ENCODE measurements at regions not wholly inside any gene's neighbourhood (a gene's known extent, or its start where the extent isn't known, plus 50 kb on each side); places are given as distances from the start of the nearest gene placed in this dataset.

DNA sequence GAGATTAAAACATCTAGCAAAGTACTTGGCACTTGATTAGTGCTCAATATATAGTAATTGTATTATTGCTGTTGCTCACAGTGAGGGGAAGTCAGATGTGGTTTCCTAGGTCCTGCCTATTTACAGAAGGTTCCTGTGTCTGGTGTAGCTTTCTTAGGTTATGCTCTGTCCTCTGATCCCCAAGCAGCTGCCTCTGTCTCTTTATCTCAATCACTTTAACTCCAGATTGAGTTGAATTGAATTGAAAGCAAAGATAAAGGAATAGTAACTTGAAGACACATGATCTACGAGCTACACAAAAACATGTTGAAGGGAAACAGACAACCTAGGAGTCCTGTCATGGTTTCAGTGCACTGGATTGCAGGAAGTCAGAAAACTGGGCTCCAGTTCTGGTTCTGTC, 113.9 kb upstream of the ADAMTSL1 start:
- TF ChIP-seq, protein P1, sequence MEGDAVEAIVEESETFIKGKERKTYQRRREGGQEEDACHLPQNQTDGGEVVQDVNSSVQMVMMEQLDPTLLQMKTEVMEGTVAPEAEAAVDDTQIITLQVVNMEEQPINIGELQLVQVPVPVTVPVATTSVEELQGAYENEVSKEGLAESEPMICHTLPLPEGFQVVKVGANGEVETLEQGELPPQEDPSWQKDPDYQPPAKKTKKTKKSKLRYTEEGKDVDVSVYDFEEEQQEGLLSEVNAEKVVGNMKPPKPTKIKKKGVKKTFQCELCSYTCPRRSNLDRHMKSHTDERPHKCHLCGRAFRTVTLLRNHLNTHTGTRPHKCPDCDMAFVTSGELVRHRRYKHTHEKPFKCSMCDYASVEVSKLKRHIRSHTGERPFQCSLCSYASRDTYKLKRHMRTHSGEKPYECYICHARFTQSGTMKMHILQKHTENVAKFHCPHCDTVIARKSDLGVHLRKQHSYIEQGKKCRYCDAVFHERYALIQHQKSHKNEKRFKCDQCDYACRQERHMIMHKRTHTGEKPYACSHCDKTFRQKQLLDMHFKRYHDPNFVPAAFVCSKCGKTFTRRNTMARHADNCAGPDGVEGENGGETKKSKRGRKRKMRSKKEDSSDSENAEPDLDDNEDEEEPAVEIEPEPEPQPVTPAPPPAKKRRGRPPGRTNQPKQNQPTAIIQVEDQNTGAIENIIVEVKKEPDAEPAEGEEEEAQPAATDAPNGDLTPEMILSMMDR (IDR thresholded peaks at IDR 0.05) = no peak
- TF ChIP-seq POLR2AphosphoS5 (IDR thresholded peaks at IDR 0.05) (no peak), POLR2A (IDR thresholded peaks at IDR 0.05) (no peak)

Data from prostate gland (tissue), 2 donors.